ENCODE measurements at regions not wholly inside any gene's neighbourhood (a gene's known extent, or its start where the extent isn't known, plus 50 kb on each side); places are given as distances from the start of the nearest gene placed in this dataset.

- TF ChIP-seq EZH2 (IDR thresholded peaks at IDR 0.05; ENCODE audit: low read depth, low read length, severe bottlenecking) (no peak), TBP (IDR thresholded peaks at IDR 0.05; ENCODE audit: low read depth, low read length) (no peak), YY1 (IDR thresholded peaks at IDR 0.05; ENCODE audit: low read depth, low read length) (no peak), CTCF (IDR thresholded peaks at IDR 0.05; ENCODE audit: control extremely low read depth in 1 of 3, insufficient read depth in 1 of 3, low read depth in 1 of 3, low read length in 3 of 3) (no peak), SIX5 (IDR thresholded peaks at IDR 0.05; ENCODE audit: low read depth, low read length) (no peak), FOSL1 (IDR thresholded peaks at IDR 0.05; ENCODE audit: insufficient read depth, low read depth, low read length) (no peak), TAF1 (IDR thresholded peaks at IDR 0.05; ENCODE audit: low read depth, low read length) (no peak)
Measured at GRCh38 chr2:192275632-192276031, 80.9 kb upstream of the TMEFF2 start.
